GM19372 (cell line): ENCODE measurements at regions not wholly inside any gene's neighbourhood (a gene's known extent, or its start where the extent isn't known, plus 50 kb on each side); places are given as distances from the start of the nearest gene placed in this dataset.
"Not testable (repeated sequence)": the region's sequence is repeated elsewhere in the genome, so short reads cannot be mapped to it uniquely, and the experiment has no call there.

ENCODE experiments used
- ATAC-seq: cut with Tn5 transposase; IDR thresholded peaks from one replicate; pipeline ENCODE4 v1.9.1; 2021; ENCODE audit warnings: mild to moderate bottlenecking, low read depth, moderate library complexity; ENCODE audit not compliant: unreplicated experiment

- no peak for ATAC-seq
Observed at GRCh38 chr13:22937953-22938352, 242.8 kb upstream of the SGCG start.

GRCh38 chr13:22938576-22938975 is 242.2 kb upstream of the SGCG start:
- no peak for ATAC-seq

GRCh38 chr13:22939157-22939556 is 241.6 kb upstream of the SGCG start:
- ATAC-seq: no peak

- ATAC-seq: no peak
Observed at GRCh38 chr13:22940090-22940710, 240.6 kb upstream of the SGCG start.

GRCh38 chr13:22940736-22941135 is 240.0 kb upstream of the SGCG start:
- no peak for ATAC-seq

- not testable (repeated sequence) for ATAC-seq
Observed at GRCh38 chr13:22941495-22941894, 239.3 kb upstream of the SGCG start.

GRCh38 chr13:22942831-22943230 is 237.9 kb upstream of the SGCG start:
- not testable (repeated sequence) for ATAC-seq

- ATAC-seq: no peak
Observed at GRCh38 chr13:22944378-22944777, 236.4 kb upstream of the SGCG start.

GRCh38 chr13:22945321-22946226 is 235.2 kb upstream of the SGCG start:
- ATAC-seq: no peak

GRCh38 chr13:22948421-22948820 is 232.4 kb upstream of the SGCG start:
- no peak for ATAC-seq

GRCh38 chr13:22952018-22952417 is 228.8 kb upstream of the SGCG start:
- not testable (repeated sequence) for ATAC-seq

- ATAC-seq: not testable (repeated sequence)
Observed at GRCh38 chr13:22955147-22955546, 225.6 kb upstream of the SGCG start.

GRCh38 chr13:22956456-22957115 is 224.2 kb upstream of the SGCG start:
- ATAC-seq: not testable (repeated sequence)

GRCh38 chr13:22959859-22960258 is 220.9 kb upstream of the SGCG start:
- not testable (repeated sequence) for ATAC-seq

GRCh38 chr13:22960827-22961226 is 220.0 kb upstream of the SGCG start:
- no peak for ATAC-seq

GRCh38 chr13:22961342-22961741 is 219.4 kb upstream of the SGCG start:
- not testable (repeated sequence) for ATAC-seq

GRCh38 chr13:22961835-22962537 is 218.8 kb upstream of the SGCG start:
- ATAC-seq: no peak

GRCh38 chr13:22963384-22964053 is 217.3 kb upstream of the SGCG start:
- ATAC-seq: not testable (repeated sequence)

- no peak for ATAC-seq
Observed at GRCh38 chr13:22964245-22964966, 216.4 kb upstream of the SGCG start.
